GM19372 (cell line): ENCODE measurements at regions not wholly inside any gene's neighbourhood (a gene's known extent, or its start where the extent isn't known, plus 50 kb on each side); places are given as distances from the start of the nearest gene placed in this dataset.

Experiments used
- ATAC-seq: cut with Tn5 transposase; IDR thresholded peaks from one replicate; pipeline ENCODE4 v1.9.1; 2021; ENCODE audit warnings: mild to moderate bottlenecking, low read depth, moderate library complexity; ENCODE audit not compliant: unreplicated experiment

DNA sequence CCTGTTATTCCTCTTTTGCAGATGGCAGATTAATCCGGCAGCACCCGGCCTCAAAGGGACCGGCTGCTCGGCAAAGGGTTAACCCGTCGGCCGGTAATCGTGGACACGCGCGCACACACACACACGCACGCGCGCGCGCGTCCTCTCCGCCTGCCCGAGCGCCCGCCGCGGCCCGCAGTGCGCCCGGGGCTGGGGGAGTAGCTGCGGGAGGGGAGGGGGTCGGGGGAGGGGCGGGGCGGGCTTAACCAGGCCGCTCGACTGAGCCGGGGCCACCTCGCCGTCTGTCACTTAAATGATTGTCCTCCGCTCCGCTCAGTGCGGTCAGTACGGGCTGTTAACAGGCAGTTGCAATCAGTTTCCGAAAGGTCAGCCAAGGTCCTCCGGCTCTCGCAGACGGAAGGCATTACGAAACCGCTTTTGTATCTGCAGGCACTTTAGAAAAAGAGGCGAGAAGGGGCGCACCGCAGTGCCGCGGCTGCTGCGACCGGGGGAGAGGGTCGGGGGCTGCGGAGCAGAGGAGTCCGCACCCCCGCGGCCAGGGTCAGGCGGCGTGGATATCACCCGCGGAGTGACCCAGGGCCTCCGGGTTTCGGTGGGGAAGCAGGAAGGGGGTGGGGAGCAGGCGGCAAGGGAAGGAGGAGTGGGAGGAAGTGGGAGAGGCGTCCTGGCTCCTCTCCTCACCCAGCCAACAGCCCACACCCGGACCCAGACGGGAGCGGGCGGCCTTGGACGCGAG is 57.3 kb upstream of the BCOR start:
- no peak for ATAC-seq

DNA sequence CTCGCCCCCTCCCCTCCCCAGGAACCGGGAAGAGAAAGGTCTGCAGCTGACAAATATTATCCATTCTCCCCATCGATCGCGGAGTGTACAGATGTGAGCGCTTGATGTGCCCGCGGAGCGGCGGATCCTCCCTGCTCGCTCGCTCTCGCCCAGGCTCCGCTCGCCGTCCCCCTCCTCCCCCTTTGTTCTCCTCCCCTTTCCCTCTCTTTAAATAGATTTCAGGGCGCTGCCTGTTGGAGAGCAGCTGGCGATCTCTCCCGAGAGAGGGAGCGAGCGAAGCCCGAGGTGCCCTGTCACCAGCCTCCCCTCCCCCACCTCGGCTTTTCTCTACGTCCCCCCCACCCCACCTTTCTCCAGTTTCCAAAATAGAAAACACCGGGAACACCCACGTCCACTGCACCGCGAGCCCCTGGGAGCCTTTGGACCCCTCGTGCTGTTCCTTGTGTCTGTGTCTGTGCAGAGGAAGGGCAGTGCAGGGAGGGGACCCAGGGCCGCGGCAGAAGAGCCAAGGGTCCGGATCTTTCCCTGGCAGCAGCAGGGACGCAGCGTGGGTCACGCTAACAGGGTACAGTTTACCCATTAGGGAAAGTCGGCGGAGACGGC is 56.6 kb upstream of the BCOR start:
- ATAC-seq = no peak

DNA sequence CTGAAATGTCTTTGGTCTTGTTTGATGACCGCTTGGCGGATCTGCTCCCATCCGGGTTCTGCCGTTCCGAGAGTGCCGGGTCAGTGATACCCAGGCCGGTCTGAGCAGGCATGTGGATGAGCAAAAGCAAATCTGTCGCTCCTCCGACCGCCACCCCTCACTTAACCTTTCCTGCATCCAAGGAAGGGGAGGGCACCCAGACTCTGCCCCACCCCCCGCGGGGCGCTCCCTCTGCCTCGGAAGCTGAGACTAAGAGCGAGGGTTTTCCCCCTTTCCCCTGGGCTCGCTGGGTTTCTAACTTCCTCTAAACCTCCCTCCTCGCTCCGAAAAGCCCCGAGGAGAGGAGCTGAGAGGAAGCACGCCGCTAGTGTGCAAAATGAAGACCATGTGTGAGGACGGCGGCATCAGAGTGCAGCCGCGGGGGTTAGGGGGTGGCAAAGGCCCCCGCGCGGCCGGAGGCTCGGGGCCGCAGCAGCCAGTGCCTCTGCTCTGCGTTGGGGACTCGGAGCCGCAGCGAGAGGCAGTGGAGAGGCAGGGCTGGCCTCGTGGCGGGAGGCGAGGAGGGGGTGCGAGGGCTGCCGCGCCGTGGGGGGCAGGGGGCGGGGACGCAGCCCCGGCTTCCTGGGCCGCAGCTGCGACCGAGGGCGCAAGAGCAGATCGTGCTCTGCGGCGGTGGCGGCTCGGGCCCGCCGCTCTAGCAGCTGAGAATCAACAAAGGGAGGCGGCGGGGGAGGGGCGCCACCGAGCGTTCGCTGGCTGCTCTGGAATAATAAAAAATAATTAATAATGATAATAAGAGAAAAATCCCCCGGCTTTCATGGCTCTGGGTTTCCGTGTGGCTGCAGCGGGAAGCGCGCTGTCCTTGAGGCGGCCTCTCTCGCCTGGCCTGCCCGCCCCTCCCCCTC is 55.8 kb upstream of the BCOR start:
- ATAC-seq = no peak

DNA sequence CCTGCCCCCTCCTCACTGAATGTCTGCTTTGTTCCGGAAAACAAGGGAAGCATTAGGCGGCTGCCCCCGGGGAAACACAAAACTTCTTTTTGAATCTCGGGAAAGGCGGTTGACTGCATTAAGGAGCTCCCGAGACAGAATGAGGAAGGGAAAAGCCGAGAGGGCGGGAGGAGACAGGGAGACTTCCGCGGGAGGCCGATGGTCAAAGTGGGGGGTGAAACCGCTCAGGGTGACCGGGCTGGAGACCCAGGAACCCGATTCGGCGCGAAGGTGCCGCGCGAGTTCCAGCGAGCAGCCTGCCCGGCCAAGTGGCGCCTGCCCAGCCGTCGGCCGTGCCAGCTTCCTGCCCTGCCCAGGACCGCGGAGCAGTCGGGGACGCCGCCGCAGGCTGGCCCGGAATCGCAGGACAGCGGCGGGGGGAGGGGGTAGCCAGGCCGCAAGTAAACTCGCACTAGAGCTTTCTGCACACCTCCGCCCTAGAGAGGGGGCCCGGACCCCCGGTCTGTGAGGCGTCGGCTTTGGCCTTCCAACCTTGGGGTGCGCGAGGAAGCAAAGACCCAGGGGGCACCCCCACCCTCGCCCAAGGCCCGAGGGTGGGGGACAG is 55.1 kb upstream of the BCOR start:
- no peak for ATAC-seq

DNA sequence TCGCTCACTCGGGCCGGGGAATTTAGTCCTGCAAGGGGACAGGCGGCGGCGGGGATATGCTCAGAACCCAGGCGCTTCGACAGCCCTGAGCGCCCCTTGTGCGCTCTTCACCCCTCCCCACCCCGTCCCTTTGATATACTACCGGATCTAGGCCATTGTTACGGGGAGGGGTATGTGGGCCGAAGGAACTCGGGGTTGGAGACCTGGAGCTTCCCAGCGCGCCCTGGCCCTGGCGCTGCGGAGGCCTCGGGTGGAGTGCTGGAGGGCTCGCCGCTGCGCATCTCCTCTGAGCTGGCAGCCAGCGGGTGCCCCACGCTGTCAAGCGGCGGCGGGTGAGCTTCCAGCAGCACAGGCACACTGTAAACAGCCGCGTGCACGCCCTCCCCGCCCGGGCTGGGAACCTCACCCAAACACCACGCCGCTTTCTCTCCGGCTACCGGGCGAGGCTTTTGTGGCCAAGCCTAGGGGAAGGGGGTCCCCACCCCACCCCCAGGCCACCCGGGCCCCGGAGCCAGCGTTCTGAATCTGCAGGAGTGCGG is 54.5 kb upstream of the BCOR start:
- ATAC-seq = no peak

DNA sequence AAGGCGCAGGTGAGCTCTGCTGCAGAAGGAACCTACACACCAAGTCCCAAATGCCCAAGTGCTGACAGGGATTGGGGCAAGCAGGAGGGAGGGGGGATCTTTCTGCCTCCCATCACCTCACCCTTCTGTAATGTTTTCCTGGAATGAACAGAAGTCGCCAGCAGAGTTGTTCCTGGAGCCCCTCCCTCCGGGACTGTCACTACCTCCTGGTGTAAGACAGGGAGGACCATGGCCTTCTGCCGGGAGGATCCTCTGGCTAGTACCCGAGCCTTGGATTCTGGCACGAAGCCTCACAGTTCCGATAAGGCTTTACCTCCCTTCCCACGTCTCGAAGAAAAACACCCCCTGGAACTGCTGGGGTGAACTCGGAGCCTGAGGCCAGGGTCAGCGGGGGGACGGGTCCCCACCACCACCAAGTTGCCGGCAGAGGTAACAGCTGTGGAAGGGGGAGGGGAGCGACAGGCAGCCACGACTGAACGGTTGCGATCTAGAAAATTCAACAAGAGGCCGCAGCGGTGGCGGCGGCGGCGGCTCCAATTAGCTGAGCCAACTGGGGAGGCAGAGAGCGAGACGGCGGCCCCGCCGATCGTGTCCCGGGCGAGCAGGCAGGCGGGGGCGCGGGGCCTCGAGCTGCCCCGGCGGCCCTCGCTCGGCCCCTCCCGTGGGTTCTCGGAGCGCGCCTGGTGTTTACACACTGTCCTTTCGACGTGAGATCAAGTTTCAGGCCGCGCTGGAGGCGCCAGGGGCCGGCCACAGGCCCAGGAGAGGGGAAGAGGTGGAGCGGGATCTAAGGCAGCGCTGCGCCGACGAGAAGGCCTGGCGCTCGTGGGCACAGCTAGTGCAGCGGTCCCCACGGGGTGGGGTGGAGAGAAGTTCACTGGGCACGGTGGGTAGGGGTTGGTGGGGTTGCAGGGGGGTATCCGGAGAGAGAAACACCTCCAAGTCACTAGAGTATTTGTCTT is 53.7 kb upstream of the BCOR start:
- ATAC-seq = no peak

DNA sequence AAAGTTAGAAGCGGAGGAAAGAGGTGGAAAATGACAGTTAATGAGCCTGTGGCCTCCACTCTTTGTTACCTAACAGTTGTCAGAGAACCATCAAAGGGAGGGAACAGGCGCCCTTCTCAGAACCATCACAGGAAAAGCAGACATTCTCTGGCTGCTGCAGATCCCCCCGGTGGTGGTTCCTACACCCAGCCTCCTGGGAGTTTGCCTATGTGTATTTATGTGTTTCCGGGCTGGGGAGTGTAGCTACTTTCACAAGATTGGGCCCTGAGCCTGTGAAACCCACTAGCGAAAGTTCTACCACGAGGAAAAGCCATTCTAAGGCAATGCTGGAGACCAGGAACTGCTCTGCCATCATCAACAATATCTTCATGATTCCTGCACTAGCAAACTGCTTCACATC is 52.7 kb upstream of the BCOR start:
- no peak for ATAC-seq

DNA sequence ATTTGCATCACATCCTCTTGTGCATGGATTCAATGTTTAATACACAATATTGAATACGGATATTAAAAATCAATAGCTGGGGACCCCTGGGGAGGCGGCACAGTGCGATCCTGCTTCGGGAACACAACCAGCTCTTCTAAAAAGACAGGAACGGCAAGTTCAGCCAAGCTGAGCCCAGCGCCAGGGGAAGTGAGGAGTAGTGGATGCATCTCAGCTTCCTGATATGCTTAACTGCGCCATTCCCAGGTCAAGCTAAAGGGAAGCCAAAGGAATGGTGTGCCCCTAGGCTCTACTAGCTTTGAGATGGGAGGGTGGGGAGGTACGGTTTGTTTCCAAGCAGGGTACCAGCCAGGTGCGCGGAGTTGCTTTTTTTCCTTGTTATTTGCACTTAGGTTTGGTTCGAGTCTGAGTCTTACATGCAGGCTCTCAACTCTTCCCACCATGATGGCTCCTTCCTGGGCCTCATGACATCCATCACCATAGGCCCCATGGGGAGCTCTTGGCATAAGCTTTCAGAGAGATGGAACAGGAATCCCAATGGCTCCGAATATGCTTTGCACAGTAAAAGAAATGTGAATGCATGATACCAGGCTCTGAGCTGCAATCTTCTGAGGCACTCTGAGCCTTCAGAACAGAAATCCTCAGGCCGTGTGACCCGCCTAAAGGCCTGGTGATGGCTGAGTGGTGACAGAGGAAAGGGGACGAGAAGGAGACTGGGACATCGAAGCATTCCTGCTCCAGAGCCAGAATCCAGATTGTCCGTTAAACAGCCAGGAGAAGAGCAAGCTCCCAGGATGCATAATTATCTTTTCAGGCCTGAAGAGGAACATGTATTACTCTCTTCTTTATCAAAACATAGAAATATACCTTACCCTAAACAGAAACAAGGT is 51.8 kb upstream of the BCOR start:
- no peak for ATAC-seq

DNA sequence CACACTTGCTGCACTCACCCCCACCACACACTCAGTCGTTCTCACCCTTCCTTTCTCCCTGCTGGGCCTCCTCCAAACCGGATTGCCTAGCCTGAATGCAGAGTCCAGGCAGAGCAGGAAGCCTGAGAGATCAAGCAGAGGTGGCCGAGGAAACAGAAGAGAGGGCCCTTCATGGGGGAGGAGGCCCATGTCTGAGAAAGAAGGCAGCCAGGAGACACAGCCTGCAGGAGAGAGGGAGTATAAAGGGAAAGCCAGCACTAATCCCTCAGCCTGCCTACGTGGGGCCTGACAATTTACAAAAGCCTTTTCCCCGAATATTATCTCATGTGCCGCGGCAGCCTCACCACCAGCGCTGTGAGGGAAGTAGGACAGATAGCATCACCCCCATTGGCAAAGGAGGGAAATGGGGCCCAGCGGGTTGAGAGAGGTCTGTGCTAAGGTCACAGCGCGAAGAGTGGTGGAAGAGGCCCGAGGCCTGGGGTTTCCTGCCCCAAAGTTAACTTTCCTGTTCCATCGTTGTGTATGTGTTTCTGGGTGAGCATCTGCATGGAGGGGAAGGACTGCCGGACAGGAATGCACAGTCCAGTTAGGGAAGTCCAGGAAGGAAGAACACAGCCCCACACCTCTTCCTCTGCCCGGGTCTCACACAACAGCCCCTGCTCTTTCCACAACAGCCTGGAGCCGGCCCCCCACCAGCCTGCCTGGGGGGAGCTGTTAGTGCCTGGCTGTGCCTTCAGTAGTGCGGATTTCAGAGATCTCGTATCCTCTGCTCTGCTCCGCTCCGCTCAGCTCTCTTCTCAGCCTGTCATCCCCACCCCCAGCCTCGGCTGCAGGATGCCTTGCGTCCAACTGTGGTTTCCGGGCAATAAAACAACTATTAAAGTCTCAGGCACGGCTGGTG is 50.9 kb upstream of the BCOR start:
- ATAC-seq = no peak

DNA sequence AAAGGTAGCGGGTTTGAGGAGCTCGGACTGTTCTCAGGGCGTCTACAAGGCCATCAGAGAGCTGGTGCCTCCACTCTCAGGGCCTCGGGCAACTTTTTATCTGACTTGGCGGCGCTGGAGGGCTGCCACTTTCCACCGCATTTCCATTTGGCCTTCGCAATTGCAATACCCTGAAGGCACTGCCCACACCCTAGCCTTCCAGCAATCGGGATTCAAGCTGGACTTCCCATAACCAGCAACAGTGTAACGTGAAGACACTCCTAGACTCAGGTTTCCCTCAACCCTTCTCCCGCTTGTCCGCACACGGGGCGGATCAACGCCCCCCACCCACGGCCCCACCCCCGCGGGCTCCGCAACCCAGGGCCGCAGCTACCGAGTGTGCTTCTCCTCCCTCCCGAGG is 50.2 kb upstream of the BCOR start:
- no peak for ATAC-seq
